ELR (cell line): ENCODE measurements at regions not wholly inside any gene's neighbourhood (a gene's known extent, or its start where the extent isn't known, plus 50 kb on each side); places are given as distances from the start of the nearest gene placed in this dataset.

Experiments
- DNase-seq: peaks from one replicate; pipeline ENCODE4 v3.0.0-alpha.2; 2015; ENCODE audit warnings: low read depth

- no peak for DNase-seq
These were observed 132.6 kb downstream of the WDR11 start for GRCh38 chr10:120983721-120984120.

DNA sequence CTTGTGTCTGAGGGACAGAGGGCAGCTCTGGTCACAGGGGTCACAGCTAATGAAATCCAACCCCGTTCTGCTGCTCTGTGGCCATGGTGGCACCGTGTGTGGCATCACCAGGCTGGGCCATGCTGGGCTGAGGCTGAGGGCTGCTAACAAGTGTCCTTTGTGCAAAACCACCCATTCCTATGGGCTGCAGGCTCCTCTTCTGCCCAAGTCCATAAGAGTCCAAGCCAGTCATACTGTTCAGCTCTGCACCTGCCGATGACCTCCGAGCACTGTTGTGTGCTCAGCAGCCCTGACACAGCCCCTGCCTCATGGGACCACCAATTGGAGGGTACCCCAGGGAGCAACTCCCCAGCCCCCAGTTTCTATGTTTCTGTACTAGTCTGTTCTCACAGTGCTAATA lies 133.1 kb downstream of the WDR11 start:
- no peak for DNase-seq

- DNase-seq = no peak
These were observed 136.2 kb downstream of the WDR11 start for GRCh38 chr10:120987359-120987758.

- DNase-seq = no peak
These were observed 137.6 kb downstream of the WDR11 start for GRCh38 chr10:120988751-120989150.

DNA sequence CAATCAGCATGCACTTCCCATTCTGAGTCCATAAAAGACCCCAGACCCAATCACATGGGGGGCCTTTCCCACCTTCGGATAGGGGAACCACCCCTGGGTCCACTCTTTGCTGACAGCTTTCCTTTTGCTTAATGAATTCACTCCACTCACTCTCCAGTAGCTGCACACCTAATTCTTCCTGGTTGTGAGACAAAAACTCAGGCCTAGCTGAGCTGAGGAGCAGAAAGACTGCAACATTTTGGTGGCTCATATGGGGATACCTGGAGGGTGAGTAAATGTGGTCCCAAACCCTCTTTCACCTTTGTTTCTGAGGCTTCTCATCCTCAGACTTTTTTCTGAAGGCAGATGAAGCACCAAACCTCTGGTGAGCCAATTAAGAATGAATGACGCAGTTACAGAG lies 138.1 kb downstream of the WDR11 start:
- no peak for DNase-seq

- no peak for DNase-seq
These were observed 138.9 kb downstream of the WDR11 start for GRCh38 chr10:120989996-120990598.

- no peak for DNase-seq
These were observed 139.7 kb downstream of the WDR11 start for GRCh38 chr10:120990831-120991230.

- no peak for DNase-seq
These were observed 141.9 kb downstream of the WDR11 start for GRCh38 chr10:120993089-120993488.

GRCh38 chr10:120995768-120996167 lies 144.6 kb downstream of the WDR11 start:
- no peak for DNase-seq

DNA sequence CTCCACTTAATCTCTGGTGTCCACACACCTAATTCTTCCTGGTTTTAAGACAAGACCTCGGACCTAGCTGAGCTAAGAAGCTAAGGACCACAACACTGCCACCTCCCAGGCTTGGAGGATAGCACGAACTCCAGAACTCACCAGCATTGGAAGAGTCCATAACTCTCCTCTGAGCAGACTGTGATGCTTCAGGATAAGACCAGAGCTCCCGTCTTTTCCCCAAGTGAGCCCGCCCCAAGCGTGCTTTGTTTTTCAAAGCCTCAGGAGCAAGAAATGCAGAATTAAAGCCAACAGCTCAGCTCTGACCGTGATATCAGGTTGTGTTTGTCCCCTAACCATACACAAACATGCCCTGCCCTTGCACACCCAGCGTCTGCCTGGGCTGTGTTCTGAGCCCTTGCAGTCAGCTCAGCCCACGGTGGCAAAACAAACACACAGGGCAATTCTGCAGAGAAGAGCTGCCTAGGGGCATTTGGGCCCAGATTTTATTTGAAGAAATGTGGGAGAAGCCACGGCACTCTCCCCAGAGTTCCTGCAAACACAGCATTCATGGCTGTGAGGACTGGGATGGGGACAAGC lies 145.4 kb downstream of the WDR11 start:
- DNase-seq = no peak

DNA sequence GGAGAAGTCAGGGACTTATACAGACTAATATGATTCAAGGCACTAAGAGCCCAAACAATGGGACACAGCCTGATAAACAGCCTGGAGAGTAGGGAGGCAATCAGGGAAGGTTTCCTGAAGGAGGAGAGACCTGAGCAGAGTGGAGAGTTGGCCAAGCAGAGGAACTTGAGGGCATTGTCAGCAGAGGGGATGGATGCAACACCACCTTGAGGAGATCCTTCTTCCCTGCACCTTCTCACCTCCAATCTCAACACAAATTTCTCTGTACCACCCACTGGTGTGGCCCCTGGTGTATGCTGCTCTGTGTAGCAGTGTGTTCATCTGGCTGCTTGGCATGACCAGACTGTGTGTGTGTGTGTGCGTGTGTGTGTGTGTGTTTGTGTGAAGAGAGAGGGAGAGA lies 146.2 kb downstream of the WDR11 start:
- no peak for DNase-seq

- no peak for DNase-seq
These were observed 146.6 kb downstream of the WDR11 start for GRCh38 chr10:120997756-120998155.

DNA sequence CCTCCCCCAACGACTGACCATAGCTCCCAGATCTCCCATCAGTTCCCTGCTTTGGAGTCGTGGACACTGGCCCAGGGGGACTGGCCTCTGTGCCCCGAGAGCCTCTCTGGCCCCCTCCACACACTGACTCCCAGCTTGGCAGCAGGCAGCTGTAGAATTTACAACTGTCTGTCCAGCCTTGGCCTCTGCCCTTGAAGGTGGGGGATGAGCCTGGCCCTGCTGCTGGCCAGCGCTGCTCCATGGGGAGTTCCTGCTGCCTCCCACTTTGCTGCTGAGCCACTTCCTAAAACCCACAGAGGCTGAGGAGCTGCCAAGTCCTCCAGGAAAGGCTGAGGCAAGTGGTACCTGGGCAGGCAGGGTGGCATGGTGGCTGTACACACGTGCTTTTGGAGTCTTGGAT lies 147.1 kb downstream of the WDR11 start:
- DNase-seq = no peak

DNA sequence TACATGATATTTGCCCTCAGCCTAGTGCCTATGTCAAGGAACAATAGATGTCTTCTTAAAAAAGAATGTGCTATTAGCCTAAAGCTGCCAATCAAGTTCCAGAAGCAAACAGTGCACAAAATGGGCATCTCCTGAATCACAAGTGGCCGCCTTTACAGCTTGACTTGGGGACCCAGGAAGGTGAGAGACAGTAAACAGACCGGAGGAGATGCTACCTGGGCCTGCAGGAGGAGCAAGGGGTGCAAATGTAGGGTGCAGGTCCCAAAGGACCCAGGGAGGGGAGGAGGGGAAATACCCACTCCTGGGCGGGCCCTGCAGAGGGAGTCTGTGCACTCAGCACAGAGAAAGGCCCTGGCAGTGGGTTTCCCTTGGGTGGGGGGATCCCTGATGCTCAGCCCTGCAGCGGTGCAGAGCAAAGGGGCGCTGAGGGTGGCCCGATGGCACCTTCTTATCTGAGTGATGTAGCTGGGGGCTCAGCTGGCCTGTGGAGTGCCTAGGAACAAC lies 147.7 kb downstream of the WDR11 start:
- DNase-seq = no peak

GRCh38 chr10:120999868-121000267 lies 148.7 kb downstream of the WDR11 start:
- no peak for DNase-seq

DNA sequence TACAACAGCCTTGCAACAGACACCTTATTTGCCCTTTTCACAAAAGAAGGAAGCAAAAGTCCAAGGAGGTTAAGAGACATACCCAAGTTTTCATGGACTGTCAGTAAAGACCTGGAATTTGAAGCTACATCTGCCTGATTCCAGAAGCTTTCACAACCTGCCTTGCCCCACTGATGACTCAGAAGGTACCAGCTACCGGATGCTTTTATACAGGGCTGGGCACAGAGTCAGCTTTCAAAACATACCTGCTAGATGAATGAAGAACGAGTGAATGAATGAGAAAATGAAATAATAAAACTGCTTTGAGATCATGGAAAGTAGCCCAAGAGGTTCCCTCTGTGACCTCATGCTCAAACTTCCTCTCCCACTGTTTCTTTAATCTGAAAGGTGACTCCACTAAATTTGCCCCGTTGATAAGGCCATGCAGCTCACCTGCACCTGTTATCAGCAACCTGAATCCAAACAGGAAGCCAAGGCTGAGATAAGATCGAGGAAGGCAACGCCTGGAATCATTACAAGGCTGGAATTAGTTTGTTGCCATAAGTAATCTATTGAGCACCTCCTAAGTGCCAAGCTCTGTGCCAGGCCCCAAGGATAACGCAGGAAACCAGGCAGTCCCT lies 151.5 kb downstream of the WDR11 start:
- DNase-seq = no peak

DNA sequence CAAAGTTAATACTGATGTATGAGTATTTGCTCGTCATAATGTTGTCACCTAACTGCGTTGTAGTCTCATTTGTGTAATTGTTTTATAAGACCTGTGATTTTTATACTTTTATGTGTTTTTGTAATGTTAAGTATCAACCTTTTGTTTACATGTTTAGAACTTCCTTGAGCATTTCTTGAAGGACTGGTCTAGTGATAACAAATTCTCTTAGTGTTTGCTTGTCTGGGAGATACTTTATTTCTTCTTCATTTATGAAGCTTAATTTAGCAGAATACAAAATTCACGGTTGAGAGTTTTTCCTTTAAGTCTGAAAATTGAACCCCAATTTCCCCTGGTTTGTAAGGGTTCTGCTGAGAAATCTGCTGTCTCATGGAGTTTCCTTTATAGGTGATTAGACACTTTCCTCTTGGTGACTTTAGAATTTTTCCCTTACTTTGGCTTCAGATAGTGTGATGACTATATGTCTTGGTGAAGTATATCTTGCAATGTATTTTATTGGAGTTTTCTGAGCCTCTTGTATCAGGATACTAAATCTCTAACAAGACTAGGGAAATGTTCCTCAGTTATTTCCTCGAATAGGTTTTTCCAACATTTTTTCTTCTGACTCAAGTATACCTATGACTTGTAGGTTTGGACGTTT lies 154.9 kb downstream of the WDR11 start:
- no peak for DNase-seq

GRCh38 chr10:121007264-121007663 lies 156.1 kb downstream of the WDR11 start:
- no peak for DNase-seq

- DNase-seq = no peak
These were observed 164.8 kb downstream of the WDR11 start for GRCh38 chr10:121015916-121016315.

GRCh38 chr10:121024905-121025584 lies 173.9 kb downstream of the WDR11 start:
- DNase-seq = no peak

DNA sequence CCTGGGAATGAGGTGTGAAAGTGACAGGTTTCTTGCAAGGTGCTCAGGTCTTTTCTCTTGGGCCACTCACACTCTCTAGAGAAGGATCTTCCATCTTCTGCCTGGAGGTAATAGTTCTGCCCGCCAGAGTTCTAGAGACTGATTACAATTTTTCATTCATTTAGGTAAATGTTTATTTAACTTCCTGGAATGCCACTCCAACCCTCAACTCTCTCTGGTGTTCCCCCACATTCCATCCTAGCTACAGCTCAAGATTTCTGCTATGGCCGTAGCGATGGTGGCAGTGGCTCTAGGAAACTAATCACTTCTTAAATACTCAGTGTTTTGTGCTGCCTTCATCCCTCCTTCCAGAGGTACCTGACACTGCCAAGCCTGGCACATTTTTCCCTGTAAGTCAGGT lies 174.6 kb downstream of the WDR11 start:
- DNase-seq = no peak

GRCh38 chr10:121027371-121027770 lies 176.2 kb downstream of the WDR11 start:
- DNase-seq = no peak

DNA sequence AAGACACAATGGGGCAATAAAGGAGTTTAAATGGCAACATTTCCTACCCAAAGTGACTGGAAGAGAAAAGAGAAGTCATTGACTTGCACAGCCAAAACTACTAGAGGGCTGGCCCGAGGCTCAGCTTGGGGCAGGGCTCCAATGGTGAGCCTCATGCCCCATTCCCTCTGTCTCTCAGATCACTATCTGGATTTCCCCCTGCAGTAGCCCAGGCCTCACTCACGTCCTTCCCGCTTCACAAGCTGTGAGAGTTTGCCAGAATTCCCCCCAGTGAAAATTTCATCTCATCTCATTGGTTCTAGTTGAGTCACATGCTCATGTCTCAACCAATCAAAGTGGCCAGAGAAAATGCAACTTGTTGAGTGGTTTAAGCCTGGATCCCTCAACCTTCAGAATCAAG lies 181.3 kb downstream of the WDR11 start:
- DNase-seq = no peak
